MM.1S (cell line): ENCODE measurements at regions not wholly inside any gene's neighbourhood (a gene's known extent, or its start where the extent isn't known, plus 50 kb on each side); places are given as distances from the start of the nearest gene placed in this dataset.

Source experiments
- DNase-seq: peaks from one replicate; pipeline ENCODE4 v3.0.0-alpha.2; 2015
- H2AFZ ChIP-seq: fragments of 300-600 bp; sonication (generic); 2 replicates; pipeline ENCODE4 v1.6.0; 2016; ENCODE audit warnings: antibody characterized with exemption, low read length
- H3F3A ChIP-seq: fragments of 300-600 bp; sonication (generic); 2 replicates; pipeline ENCODE4 v1.6.1; 2016; ENCODE audit warnings: mild to moderate bottlenecking, antibody characterized with exemption, low read length, moderate library complexity, mixed read lengths; ENCODE audit not compliant: insufficient read depth
- H3K27ac ChIP-seq: fragments of 300-600 bp; sonication (generic); 2 replicates; pipeline ENCODE4 v1.5.1; 2016; ENCODE audit warnings: mild to moderate bottlenecking, low read length
- H3K27me3 ChIP-seq: fragments of 300-600 bp; sonication (generic); replicated peaks from 2 replicates; pipeline ENCODE4 v1.6.0; 2016; ENCODE audit warnings: low read length; ENCODE audit not compliant: insufficient read depth
- H3K36me3 ChIP-seq: fragments of 300-600 bp; sonication (generic); replicated peaks from 2 replicates; pipeline ENCODE4 v1.6.1; 2016; ENCODE audit warnings: mild to moderate bottlenecking, low read length, mixed read lengths; ENCODE audit not compliant: insufficient read depth
- H3K4me1 ChIP-seq: fragments of 300-600 bp; sonication (generic); 2 replicates; pipeline ENCODE4 v1.6.1; 2016; ENCODE audit warnings: low read length, mixed read lengths
- H3K4me2 ChIP-seq: fragments of 300-600 bp; sonication (generic); 2 replicates; pipeline ENCODE4 v1.6.0; 2016; ENCODE audit warnings: low read depth, low read length
- H3K4me3 ChIP-seq: fragments of 300-600 bp; sonication (generic); 2 replicates; pipeline ENCODE4 v1.5.1; 2016; ENCODE audit warnings: low read length, mixed read lengths
- H3K79me2 ChIP-seq: fragments of 300-600 bp; sonication (generic); 2 replicates; pipeline ENCODE4 v1.6.1; 2016; ENCODE audit warnings: mixed run types, low read length, mixed read lengths
- H3K9ac ChIP-seq: fragments of 300-600 bp; sonication (generic); 2 replicates; pipeline ENCODE4 v1.6.1; 2016; ENCODE audit warnings: low read length, mixed read lengths
- H3K9me2 ChIP-seq: fragments of 300-600 bp; sonication (generic); replicated peaks from 2 replicates; pipeline ENCODE4 v1.6.1; 2016; ENCODE audit warnings: mild to moderate bottlenecking, low read length, mixed read lengths; ENCODE audit not compliant: insufficient read depth
- H3K9me3 ChIP-seq: fragments of 300-600 bp; sonication (generic); replicated peaks from 2 replicates; pipeline ENCODE4 v1.6.1; 2016; ENCODE audit warnings: mild to moderate bottlenecking, low read length, mixed read lengths; ENCODE audit not compliant: insufficient read depth
- H4K20me1 ChIP-seq: fragments of 300-600 bp; sonication (generic); 2 replicates; pipeline ENCODE4 v1.6.1; 2016; ENCODE audit warnings: mild to moderate bottlenecking, low read length, moderate library complexity, mixed read lengths; ENCODE audit not compliant: insufficient read depth
- CTCF ChIP-seq: fragments of 300-600 bp; sonication (generic); IDR thresholded peaks from 2 replicates; pipeline ENCODE4 v1.5.1; 2016; ENCODE audit warnings: antibody characterized with exemption, low read length, mixed read lengths
- EZH2 ChIP-seq: fragments of 300-600 bp; sonication (generic); optimal IDR thresholded peaks from 2 replicates; pipeline ENCODE3; 2017; ENCODE audit warnings: low read depth, mild to moderate bottlenecking, antibody characterized with exemption, low read length, mixed read lengths
- EZH2phosphoT487 ChIP-seq: fragments of 300-600 bp; sonication (generic); IDR thresholded peaks from 2 replicates; pipeline ENCODE4 v1.6.1; 2018; ENCODE audit warnings: antibody characterized with exemption, low read length

GRCh38 chr20:48210111-48211027, 425.1 kb upstream of the SULF2 start:
- no peaks in the 10 kb centered on the region for H3K79me2 ChIP-seq
- no peak overlapping the region for H3K4me2 ChIP-seq
- H3K9ac ChIP-seq = no peak overlapping the region
- TF ChIP-seq CTCF (no peak), EZH2 (no peak), EZH2phosphoT487 (no peak)
- no peak overlapping the region for H2AFZ ChIP-seq
- H3K4me3 ChIP-seq = no peak overlapping the region
- no peak for DNase-seq
- no peaks in the 10 kb centered on the region for H3K27me3 ChIP-seq
- H3F3A ChIP-seq = no peaks in the 10 kb centered on the region
- no peak overlapping the region for H3K27ac ChIP-seq
- H3K36me3 ChIP-seq = no peaks in the 10 kb centered on the region
- H3K9me2 ChIP-seq = no peaks in the 10 kb centered on the region
- H3K9me3 ChIP-seq = no peaks in the 10 kb centered on the region
- H3K4me1 ChIP-seq = no peaks in the 10 kb centered on the region
- H4K20me1 ChIP-seq = no peaks in the 10 kb centered on the region

- Histone ChIP-seq H3K36me3 (no peaks in the 10 kb centered on the region), H3K4me1 (no peaks in the 10 kb centered on the region), H3K79me2 (no peaks in the 10 kb centered on the region), H3K27me3 (no peaks in the 10 kb centered on the region), H3K9ac (no peak overlapping the region), H3K9me3 (no peaks in the 10 kb centered on the region), H3K9me2 (no peaks in the 10 kb centered on the region), H2AFZ (no peak overlapping the region), H3K4me2 (no peak overlapping the region), H3K4me3 (no peak overlapping the region), H3K27ac (no peak overlapping the region), H3F3A (no peaks in the 10 kb centered on the region), H4K20me1 (no peaks in the 10 kb centered on the region)
- TF ChIP-seq EZH2 (no peak), CTCF (no peak), EZH2phosphoT487 (no peak)
- DNase-seq = no peak
Observed at GRCh38 chr20:48209102-48209501, 423.8 kb upstream of the SULF2 start.

GRCh38 chr20:48208176-48208575, 422.9 kb upstream of the SULF2 start:
- Histone ChIP-seq H3K4me1 (no peaks in the 10 kb centered on the region), H3F3A (no peaks in the 10 kb centered on the region), H3K4me2 (no peak overlapping the region), H3K9me2 (no peaks in the 10 kb centered on the region), H3K36me3 (no peaks in the 10 kb centered on the region), H3K9ac (no peak overlapping the region), H4K20me1 (no peaks in the 10 kb centered on the region), H3K9me3 (no peaks in the 10 kb centered on the region), H2AFZ (no peak overlapping the region), H3K27me3 (no peaks in the 10 kb centered on the region), H3K79me2 (no peaks in the 10 kb centered on the region), H3K27ac (no peak overlapping the region), H3K4me3 (no peak overlapping the region)
- no peak for DNase-seq
- TF ChIP-seq CTCF (no peak), EZH2phosphoT487 (no peak), EZH2 (no peak)
